Ishikawa (cell line): ENCODE measurements at regions not wholly inside any gene's neighbourhood (a gene's known extent, or its start where the extent isn't known, plus 50 kb on each side); places are given as distances from the start of the nearest gene placed in this dataset.

Experiments
- CEBPB ChIP-seq: IDR thresholded peaks from 2 replicates; pipeline ENCODE4 v1.6.1; 2012
- CREB1 ChIP-seq: IDR thresholded peaks from 2 replicates; pipeline ENCODE4 v1.6.1; 2012; ENCODE audit warnings: low read depth
- EGR1 ChIP-seq: IDR thresholded peaks from 2 replicates; pipeline ENCODE4 v1.6.1; 2012
- EP300 ChIP-seq: IDR thresholded peaks from 2 replicates; pipeline ENCODE4 v1.6.1; 2012; ENCODE audit warnings: borderline replicate concordance
- FOXM1 ChIP-seq: IDR thresholded peaks from 2 replicates; pipeline ENCODE4 v1.6.1; 2012; ENCODE audit warnings: low read depth, borderline replicate concordance
- NFIC ChIP-seq: IDR thresholded peaks from 2 replicates; pipeline ENCODE4 v1.6.1; 2012
- RAD21 ChIP-seq: IDR thresholded peaks from 2 replicates; pipeline ENCODE4 v1.6.1; 2012; ENCODE audit warnings: low read depth
- TAF1 ChIP-seq: IDR thresholded peaks from 2 replicates; pipeline ENCODE4 v1.6.1; 2012; ENCODE audit warnings: low read depth, mild to moderate bottlenecking
- TCF12 ChIP-seq: IDR thresholded peaks from 2 replicates; pipeline ENCODE4 v1.6.1; 2012; ENCODE audit warnings: low read depth
- TEAD4 ChIP-seq: IDR thresholded peaks from 2 replicates; pipeline ENCODE4 v1.6.1; 2012
- YY1 ChIP-seq: IDR thresholded peaks from 2 replicates; pipeline ENCODE4 v1.6.1; 2012; ENCODE audit warnings: low read depth
- ZBTB7A ChIP-seq: IDR thresholded peaks from 2 replicates; pipeline ENCODE4 v1.6.1; 2012; ENCODE audit warnings: low read depth
- TF ChIP-seq, protein P1 (sequence below): IDR thresholded peaks from 2 replicates; pipeline ENCODE4 v1.6.1; 2012
- TF ChIP-seq, protein P2 (sequence below): IDR thresholded peaks from 2 replicates; pipeline ENCODE4 v1.6.1; 2012
- TF ChIP-seq, protein P3 (sequence below): IDR thresholded peaks from 2 replicates; pipeline ENCODE4 v1.6.1; 2012; ENCODE audit warnings: low read depth, mild to moderate bottlenecking

GRCh38 chr13:76123548-76123947 lies 487.4 kb downstream of the LMO7 start:
- TF ChIP-seq CEBPB (no peak), NFIC (no peak), EP300 (no peak), TCF12 (no peak), CREB1 (no peak), TAF1 (no peak)
- TF ChIP-seq, protein P1, sequence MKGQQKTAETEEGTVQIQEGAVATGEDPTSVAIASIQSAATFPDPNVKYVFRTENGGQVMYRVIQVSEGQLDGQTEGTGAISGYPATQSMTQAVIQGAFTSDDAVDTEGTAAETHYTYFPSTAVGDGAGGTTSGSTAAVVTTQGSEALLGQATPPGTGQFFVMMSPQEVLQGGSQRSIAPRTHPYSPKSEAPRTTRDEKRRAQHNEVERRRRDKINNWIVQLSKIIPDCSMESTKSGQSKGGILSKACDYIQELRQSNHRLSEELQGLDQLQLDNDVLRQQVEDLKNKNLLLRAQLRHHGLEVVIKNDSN = no peak
- TF ChIP-seq, protein P2, sequence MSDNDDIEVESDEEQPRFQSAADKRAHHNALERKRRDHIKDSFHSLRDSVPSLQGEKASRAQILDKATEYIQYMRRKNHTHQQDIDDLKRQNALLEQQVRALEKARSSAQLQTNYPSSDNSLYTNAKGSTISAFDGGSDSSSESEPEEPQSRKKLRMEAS = no peak

DNA sequence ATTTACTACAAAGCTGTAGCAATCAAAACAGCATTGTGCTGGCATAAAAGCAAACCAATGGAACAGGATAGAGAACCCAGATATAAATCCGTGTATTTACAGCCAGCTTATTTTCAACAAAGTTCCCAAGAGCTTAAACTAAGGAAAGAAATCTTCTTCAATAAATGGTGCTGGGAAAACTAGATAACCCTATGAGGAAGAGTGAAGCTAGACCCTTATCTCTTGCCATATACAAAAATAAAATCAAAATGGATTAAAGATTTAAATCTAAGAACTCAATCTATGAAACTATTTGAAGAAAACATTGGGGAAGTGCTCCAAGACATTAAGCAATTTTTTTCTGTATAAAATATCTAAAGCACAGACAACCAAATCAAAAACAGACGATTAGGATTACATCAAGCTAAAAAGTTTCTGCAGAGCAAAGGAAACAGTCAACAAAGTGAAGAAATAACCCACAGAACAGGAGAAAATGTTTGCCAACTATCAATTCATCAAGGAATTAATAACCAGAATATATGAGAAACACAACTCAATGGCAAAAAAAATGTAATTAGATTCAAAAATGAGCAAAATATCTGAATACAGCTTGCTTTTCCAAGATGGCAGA lies 480.7 kb downstream of the LMO7 start:
- TF ChIP-seq RAD21 (no peak), EGR1 (no peak), TCF12 (no peak), CEBPB (no peak), EP300 (no peak), FOXM1 (no peak), NFIC (no peak), CREB1 (no peak), YY1 (no peak)
- TF ChIP-seq, protein P1 = no peak
- TF ChIP-seq, protein P2 = no peak

DNA sequence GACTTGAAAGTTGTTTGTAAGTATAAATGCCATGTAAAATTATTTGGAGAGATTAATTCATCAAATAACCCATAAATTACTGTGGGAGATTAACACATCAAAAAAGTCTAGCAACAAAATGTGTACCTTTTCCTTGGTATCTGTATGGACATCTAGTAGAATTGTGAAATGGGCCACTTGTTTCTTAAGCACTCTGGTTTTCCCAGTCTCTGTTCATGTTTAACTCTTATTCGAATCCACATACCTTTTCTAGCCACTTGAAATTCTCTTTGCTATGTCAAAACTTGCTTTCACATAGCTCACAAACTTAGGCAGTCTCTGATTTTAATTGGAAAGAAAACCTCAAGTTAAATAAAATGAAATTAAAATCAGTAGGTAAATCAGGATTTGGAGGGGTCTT lies 470.6 kb downstream of the LMO7 start:
- no peak for TF ChIP-seq TAF1
- TF ChIP-seq, protein P3, sequence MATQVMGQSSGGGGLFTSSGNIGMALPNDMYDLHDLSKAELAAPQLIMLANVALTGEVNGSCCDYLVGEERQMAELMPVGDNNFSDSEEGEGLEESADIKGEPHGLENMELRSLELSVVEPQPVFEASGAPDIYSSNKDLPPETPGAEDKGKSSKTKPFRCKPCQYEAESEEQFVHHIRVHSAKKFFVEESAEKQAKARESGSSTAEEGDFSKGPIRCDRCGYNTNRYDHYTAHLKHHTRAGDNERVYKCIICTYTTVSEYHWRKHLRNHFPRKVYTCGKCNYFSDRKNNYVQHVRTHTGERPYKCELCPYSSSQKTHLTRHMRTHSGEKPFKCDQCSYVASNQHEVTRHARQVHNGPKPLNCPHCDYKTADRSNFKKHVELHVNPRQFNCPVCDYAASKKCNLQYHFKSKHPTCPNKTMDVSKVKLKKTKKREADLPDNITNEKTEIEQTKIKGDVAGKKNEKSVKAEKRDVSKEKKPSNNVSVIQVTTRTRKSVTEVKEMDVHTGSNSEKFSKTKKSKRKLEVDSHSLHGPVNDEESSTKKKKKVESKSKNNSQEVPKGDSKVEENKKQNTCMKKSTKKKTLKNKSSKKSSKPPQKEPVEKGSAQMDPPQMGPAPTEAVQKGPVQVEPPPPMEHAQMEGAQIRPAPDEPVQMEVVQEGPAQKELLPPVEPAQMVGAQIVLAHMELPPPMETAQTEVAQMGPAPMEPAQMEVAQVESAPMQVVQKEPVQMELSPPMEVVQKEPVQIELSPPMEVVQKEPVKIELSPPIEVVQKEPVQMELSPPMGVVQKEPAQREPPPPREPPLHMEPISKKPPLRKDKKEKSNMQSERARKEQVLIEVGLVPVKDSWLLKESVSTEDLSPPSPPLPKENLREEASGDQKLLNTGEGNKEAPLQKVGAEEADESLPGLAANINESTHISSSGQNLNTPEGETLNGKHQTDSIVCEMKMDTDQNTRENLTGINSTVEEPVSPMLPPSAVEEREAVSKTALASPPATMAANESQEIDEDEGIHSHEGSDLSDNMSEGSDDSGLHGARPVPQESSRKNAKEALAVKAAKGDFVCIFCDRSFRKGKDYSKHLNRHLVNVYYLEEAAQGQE = no peak
- TF ChIP-seq CREB1 = no peak
- TF ChIP-seq, protein P1 = no peak
- no peak for TF ChIP-seq TCF12
- no peak for TF ChIP-seq EGR1
- no peak for TF ChIP-seq CEBPB
- TF ChIP-seq NFIC = no peak
- TF ChIP-seq, protein P2 = no peak

DNA sequence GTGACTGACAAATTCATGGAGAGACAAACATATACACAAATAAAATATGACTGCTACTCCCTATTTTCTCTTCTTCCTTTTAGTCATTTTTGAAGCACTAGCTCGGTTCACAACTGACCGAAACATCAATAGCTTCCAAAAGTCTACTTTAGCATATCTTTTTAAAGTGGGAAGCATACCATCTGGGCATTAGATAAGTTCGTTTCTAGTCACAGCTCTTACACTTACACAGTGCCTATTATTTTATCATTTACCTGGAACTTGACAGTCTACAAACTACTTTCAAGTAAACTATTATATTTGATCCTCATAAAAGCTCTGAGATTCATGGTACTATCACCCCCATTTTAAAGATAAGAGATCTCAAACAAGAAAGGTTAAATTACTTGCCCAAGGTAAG lies 458.5 kb downstream of the LMO7 start:
- no peak for TF ChIP-seq CREB1
- TF ChIP-seq, protein P3 = no peak
- no peak for TF ChIP-seq TAF1
- TF ChIP-seq, protein P2 = no peak
- no peak for TF ChIP-seq CEBPB
- no peak for TF ChIP-seq FOXM1
- no peak for TF ChIP-seq RAD21
- TF ChIP-seq YY1 = no peak
- no peak for TF ChIP-seq EGR1
- no peak for TF ChIP-seq TEAD4
- no peak for TF ChIP-seq ZBTB7A
- no peak for TF ChIP-seq TCF12
- no peak for TF ChIP-seq EP300
- no peak for TF ChIP-seq NFIC
- TF ChIP-seq, protein P1 = no peak

DNA sequence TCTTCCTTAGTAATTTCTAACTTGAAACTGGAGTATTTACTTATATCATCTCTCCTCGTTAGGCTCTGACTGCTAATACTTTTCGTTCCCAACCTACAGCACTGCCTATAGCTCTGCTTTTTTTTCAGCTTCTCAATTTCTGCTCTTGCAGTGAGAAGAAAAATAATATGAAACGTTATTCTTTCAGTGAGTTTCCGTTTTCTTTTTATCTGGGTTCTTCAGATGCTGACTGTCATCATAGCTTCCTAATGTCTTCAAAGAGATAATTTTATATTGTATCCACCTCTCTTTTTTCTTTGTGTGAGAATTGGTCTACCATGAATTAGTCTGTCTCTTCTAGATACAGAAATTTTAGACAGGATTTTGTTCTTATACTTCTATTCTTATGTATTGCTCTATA lies 454.9 kb downstream of the LMO7 start:
- TF ChIP-seq TEAD4 (no peak), ZBTB7A (no peak), TCF12 (no peak), CREB1 (no peak), FOXM1 (no peak), NFIC (no peak), EP300 (no peak), CEBPB (no peak), EGR1 (no peak), TAF1 (no peak), RAD21 (no peak), YY1 (no peak)
- TF ChIP-seq, protein P1 = no peak
- TF ChIP-seq, protein P2 = no peak
- TF ChIP-seq, protein P3 = no peak
